ENCODE measurements at regions not wholly inside any gene's neighbourhood (a gene's known extent, or its start where the extent isn't known, plus 50 kb on each side); places are given as distances from the start of the nearest gene placed in this dataset.

- FAIRE-seq: no peak
Observed at GRCh38 chr9:117945286-117945685, 241.1 kb downstream of the TLR4 start.

DNA sequence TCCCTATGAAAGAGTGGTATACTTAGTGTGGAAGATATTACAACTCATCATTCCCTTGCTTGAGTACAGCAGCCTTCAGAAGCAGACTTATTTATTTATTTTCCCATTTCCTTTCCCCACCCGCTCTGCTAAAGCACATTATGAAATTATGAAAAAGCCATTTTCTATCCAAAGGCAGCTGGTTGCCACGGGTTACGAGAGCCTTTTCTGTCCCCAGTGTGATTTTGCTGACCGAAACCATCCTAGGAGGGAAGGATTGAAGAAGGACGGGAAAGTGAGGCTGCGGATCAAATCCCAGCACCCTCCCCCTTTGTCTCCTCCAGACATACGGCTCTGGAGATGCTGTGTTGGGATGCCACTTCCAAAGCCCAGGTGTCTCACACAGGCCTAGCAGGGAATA is 246.9 kb downstream of the TLR4 start:
- FAIRE-seq: no peak

GRCh38 chr9:117952581-117952980 is 248.4 kb downstream of the TLR4 start:
- no peak for FAIRE-seq

DNA sequence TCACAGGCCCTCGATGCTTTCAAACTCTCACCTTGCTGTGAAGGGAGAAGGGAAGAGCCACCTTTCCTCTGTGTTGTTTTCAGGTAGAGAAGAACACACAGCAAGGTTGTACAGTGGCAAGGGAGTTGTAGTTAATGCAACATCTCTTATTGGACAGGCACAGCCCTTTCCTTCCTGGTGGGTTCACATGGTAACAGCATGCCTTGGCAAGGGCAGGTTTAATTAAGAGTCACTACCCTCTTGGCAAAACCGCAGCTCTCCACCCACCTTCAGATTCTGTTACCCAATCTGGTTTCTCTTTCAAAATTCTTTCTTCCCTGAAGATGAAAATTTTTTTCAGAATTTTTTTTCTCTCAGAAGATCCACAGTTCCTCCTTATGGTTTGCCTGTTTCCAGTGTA is 253.1 kb downstream of the TLR4 start:
- FAIRE-seq: no peak

DNA sequence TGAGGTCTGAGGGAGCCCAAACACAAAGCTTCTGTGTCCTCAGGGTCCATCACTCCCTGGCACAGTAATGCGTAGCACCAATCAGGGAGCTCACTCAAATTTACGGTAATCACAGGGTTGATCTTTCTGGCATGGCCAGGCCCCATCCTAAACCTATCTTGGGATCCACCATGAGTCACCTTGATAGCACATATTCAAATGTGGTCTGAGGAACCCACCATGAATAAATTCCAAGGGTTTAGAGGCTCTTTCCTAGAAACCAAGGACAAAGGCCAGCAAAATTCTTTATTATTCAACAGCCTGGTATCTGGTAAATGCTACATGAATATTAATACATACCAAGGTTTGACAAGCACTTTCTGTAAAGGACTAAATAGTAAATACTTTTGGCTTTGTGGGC is 254.5 kb downstream of the TLR4 start:
- FAIRE-seq: no peak

GRCh38 chr9:117963493-117964090 is 259.4 kb downstream of the TLR4 start:
- FAIRE-seq: no peak

GRCh38 chr9:117970276-117971050 is 266.3 kb downstream of the TLR4 start:
- no peak for FAIRE-seq

DNA sequence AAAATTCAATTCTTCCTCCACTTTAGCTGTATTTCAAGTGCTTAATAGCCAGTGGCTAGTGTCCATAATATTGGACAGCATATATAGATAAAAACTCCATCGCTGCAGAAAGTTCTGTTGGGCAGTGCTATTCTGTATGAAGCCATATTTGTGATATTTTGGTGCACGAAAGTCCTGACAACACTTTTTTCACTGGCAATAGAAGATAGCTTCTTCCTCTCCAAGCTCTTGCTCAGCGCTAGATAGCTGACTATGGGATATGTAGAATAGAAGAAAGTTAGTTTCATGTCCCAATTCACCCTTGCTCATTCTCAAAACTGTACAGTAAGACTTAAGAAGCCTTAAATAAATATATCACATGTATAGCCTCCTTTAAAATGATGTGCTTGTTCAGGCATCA is 269.9 kb downstream of the TLR4 start:
- FAIRE-seq: no peak

GRCh38 chr9:117979914-117980313 is 275.7 kb downstream of the TLR4 start:
- no peak for FAIRE-seq

- no peak for FAIRE-seq
Observed at GRCh38 chr9:117987945-117988344, 283.7 kb downstream of the TLR4 start.

DNA sequence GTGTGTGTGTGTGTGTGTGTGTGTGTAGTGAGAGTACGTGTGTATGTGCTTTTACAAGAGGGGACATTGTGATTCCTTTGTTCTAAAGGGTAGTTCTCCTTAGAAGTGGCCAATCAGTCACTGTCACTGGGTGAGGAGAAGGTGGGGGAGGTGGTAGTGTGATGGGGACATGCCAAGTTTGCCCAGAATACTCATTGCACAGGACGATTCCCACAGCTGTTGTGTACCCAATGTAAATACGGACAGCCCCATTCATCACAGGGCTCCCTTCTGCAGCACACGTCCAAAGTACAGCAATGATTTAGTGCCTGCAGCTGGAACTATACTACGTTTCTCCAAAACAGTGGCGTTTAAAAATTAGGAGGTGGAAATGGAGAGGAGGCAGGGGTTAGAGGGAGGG is 287.8 kb downstream of the TLR4 start:
- no peak for FAIRE-seq

DNA sequence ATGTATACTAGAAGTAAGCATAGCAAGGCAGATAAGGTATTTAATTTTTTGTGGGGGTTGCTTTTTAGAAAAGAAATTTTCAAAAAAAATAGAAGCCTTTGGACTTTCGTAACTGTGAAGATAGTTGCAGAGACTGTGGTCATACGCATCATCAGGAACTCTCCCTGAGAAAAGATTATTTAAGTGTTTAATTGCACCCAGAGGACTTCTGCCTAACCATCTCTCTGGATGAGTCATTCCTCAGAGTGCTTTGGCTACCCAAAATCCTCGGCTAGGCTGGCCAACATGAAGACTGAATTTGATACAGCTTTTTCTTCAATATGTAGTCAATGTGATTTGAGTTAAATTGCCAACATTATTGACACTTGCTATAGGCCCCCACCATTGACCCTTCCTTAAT is 296.4 kb downstream of the TLR4 start:
- FAIRE-seq: no peak

GRCh38 chr9:118003240-118003639 is 299.0 kb downstream of the TLR4 start:
- no peak for FAIRE-seq

- no peak for FAIRE-seq
Observed at GRCh38 chr9:118008246-118008645, 304.0 kb downstream of the TLR4 start.

DNA sequence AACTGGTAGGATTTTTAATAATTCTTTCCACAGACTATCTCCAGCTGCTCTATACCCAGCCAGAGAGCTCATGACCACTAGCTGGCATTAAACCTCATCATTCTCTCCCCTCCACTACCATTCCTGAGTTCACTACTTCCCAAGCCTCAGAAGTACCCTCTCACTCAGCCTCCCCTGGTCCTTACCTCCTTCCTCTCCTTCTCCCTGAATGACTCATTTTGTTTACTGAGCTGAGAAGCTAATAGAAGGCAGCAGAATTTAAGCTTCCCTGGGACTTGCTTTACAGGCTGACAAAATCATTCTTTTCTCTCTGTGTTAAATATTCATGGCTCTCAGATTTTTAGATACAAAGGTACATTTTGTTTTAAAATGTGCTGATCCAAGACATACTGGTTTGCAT is 305.4 kb downstream of the TLR4 start:
- no peak for FAIRE-seq

DNA sequence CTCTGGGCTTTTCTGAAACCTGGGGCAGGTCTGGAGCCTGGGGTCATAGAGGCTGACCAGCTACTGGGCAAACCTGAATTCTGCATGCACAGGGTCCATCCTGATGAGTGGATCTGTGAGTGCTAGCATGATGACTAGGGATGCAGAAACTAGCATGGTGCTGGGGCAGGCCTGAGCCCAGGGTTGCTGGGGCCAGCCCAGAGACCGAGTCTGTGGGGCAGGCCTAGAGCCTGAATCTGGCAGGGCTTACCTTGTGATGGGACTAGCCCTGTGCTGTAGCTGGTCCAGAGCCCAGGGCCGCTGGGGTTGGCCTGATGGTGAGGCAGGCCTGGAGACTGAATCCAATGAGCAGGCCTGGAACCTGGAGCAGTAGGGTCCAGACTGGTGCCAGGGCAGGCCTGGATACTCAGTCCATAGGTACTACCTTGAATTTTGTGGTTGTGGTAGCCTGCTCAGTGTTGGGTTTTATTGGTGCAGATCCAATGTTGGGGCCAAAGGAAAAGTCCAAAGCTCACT is 313.5 kb downstream of the TLR4 start:
- no peak for FAIRE-seq

DNA sequence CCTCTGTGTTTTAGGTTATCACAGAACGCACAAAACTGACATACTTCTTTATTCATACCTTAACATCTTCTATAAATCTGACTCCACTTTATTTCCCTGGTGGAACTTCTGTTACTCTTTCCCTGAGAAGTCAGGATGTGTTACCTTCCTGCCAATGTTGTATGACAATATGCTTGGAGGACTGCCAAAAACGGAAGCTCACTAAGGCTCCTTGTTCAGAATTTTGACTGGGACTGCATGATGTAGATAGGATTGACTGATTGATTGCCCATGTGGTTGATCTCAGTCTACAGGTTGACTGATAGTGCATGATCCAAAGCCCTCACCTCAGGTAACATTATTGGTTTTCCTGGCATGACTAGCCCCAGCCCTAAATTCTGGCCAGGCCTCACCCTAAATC is 319.4 kb downstream of the TLR4 start:
- FAIRE-seq: no peak

DNA sequence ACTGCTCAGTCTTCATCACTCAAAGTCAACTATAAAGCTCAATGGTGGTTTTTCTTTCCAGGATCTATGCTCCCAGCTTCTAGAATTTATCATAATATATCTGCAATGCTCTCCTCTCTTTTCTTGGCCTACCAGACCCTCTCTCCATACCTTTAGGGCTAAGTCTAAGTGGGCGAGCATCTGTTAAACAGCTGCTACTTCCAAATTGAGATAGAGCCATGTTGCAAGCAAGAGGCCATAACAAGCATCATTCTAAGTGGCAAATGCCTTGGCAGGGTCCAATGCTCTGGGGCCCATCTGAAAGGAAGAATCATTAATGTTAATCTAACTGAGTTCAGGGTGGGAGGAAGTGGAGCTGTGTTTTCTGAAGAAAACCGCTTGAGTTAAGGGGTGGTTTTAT is 324.0 kb downstream of the TLR4 start:
- no peak for FAIRE-seq

DNA sequence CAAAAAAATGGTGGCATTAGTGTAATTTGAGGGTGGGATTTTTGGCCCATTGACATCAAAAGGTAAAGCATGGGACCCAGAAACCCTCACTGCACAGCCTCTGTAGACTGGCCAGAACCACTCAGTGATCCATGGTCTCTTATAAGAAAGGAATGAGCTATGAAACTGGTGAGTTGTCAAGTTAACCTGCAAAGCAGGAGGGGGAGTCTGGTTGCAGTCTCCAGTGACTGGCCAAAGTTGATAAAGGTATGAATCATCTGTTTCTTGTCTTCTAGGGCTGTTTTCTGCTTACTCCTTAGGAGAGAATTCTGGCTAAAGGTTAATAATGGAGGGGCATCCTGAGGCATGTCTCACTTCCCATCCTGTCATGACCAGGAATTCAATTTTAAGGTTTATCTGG is 325.2 kb downstream of the TLR4 start:
- FAIRE-seq: no peak

GRCh38 chr9:118034701-118035100 is 330.5 kb downstream of the TLR4 start:
- no peak for FAIRE-seq

GRCh38 chr9:118038713-118039112 is 334.5 kb downstream of the TLR4 start:
- no peak for FAIRE-seq

- no peak for FAIRE-seq
Observed at GRCh38 chr9:118058227-118058626, 354.0 kb downstream of the TLR4 start.

DNA sequence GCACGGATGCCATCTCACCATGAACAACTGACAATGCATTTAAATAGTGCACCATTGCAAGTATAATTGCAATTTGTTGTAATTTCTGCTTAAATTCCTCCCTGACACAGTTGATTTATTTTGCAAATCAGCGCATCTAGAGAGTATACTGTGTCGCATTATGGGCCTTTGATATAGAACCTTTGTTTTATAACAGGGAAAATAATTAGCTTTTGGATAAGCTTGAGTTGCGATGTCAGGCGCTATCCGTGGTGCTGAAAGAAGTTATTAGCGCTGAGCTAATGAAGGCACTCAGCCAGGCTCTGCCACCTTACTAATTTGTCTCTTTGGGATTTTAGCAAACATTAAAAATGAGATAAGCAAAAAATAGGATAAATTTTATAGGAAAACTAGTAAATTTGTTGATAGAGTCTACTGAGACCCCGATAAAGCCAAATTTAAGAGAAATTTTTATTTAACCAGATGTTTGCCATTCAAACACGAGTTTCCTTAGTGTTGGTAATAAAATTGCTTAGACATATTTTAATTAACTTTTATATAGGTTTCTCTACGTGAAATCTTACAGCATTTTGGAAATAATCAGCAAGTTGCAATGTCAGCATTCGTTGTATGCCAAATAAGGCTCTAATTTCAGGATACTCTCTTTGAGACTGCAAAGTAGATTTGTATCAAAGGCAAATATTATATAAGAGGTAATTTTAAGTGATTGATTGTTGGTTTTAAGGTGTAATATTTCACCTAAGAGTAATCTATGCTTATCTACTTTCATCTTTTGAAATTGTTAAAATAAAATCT is 355.5 kb downstream of the TLR4 start:
- FAIRE-seq: no peak

DNA sequence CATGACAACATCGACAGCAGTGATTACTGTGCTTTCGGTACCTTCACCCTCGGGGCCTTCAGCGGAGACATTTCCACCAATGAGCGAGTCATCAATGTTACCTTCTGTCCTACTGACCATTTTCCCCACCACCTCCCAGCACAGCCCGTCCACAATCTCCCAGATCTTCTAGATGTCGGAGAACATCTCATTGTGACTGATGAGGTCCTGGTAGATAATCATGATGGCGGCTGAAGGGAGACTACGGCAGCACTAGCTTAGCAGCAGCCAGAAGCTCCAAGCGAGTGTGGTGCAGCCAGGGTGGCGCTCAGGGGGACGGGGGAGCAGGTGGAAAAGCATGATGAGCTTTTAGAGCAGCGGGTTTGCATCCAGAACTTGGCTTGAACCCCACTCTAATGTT is 379.0 kb downstream of the TLR4 start:
- no peak for FAIRE-seq
